GM18858 (cell line): ENCODE measurements at regions not wholly inside any gene's neighbourhood (a gene's known extent, or its start where the extent isn't known, plus 50 kb on each side); places are given as distances from the start of the nearest gene placed in this dataset.

ENCODE experiments used
- ATAC-seq: cut with Tn5 transposase; IDR thresholded peaks from one replicate; pipeline ENCODE4 v1.9.1; 2021; ENCODE audit not compliant: unreplicated experiment

DNA sequence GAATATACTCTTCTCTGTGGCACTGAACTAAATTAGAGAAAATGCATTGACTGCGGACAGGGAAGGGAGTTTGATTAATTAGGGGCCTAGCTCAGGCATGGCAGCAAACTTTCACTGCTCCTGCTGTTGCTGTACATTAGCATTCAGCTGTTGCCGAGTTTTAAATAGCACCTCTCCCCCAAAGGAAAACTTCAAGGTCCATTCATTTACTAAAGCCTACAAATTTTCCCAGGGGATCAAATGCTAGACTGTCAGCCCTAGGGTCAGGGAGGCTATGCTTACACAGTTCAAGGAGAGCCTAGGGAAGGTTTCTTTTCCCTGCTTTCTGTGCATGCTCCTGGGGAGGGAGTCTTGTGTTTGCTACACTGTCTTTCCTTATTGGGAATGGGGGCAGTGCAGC, 60.0 kb upstream of the GZMB start:
- no peak for ATAC-seq

DNA sequence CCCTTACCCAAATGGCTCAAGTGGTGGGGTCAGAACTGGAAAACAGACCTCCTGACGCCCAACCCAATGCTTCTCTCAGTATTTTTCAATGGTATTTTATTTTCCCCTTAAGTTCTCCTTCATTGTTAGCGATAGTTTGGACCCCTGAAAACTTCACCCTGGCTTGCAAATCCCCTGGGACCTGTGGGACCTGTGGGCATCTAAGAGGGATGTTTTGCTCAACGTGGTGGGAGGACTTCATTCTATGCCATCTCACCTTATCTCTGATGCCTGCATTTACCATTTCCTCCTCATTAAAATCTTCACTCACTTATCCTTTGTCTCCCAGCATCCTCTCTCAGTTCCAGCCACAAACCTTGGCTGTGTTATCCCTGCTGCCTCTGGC, 59.4 kb upstream of the GZMB start:
- ATAC-seq, result no peak

- no peak for ATAC-seq
Measured at GRCh38 chr14:24692382-24693352, 58.7 kb upstream of the GZMB start.

DNA sequence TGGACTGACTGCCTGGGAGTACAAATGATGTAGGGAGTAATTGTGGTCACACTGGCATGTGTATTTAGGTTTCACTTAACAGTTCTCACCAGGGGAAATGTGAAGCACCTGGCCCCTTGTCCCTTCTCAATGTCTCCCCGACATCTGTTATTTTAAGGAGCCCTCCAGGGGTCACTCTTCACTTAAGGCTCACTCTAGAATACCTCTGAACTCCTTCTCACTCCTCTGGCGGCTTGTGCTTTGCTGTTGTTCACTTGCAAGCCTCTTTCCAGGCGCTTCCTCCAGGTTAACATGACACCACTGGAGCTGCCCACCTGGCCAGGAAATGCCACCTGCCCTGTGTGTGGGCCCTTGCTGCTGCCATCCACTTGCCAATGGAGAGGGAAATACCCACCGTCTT, 56.5 kb upstream of the GZMB start:
- ATAC-seq, result peak; percentile 31

GRCh38 chr14:24688030-24688658, 54.2 kb upstream of the GZMB start:
- ATAC-seq, result no peak
